Caco-2 (cell line): ENCODE measurements at regions not wholly inside any gene's neighbourhood (a gene's known extent, or its start where the extent isn't known, plus 50 kb on each side); places are given as distances from the start of the nearest gene placed in this dataset.

Experiments used
- BruUV-seq: library from RNA; stranded (reverse); fragments of 400-500 nt; replicated peaks from 2 replicates; lab custom pipeline; 2021; lab: Mats Ljungman, UMichigan
- CTCF ChIA-PET: fragments of 300-600 bp; sonication (Branson Sonifier 250); formaldehyde crosslinking; loops from one replicate; lab custom pipeline; 2022; ENCODE audit warnings: antibody characterized with exemption; lab: Charles Lee
- POLR2A ChIA-PET: fragments of 300-600 bp; sonication (Branson Sonifier 250); formaldehyde crosslinking; loops from one replicate; lab custom pipeline; 2022; ENCODE audit warnings: antibody characterized with exemption; lab: Charles Lee
- DNase-seq, 2 experiments: peaks; one replicate each; pipeline versions ENCODE4 v3.0.0 to v3.0.0-alpha.2; 2020 to 2022
- H3K27me3 ChIP-seq: replicated peaks from 2 replicates; pipeline ENCODE4 v1.6.0; 2011; ENCODE audit warnings: low read length; ENCODE audit not compliant: control insufficient read depth, insufficient read depth
- H3K36me3 ChIP-seq: 2 replicates; pipeline ENCODE4 v1.5.1; 2011; ENCODE audit warnings: low read length; ENCODE audit not compliant: control insufficient read depth, insufficient read depth
- H3K4me1 ChIP-seq: fragments of 250-450 bp; sonication (Bioruptor Pico); 2 replicates; pipeline ENCODE4 v1.5.1; 2020; ENCODE audit warnings: mild to moderate bottlenecking
- H3K4me3 ChIP-seq: 2 replicates; pipeline ENCODE4 v1.5.1; 2011; ENCODE audit warnings: low read depth, mild to moderate bottlenecking, control low read depth, low read length
- H3K9me3 ChIP-seq: fragments of 250-450 bp; sonication (Bioruptor Pico); 2 replicates; pipeline ENCODE4 v1.5.1; 2020; ENCODE audit warnings: mild to moderate bottlenecking, moderate library complexity
- H3K27ac Mint-ChIP-seq: one replicate; pipeline ENCODE4 v1.8.0; 2022; ENCODE audit warnings: mixed read lengths; ENCODE audit not compliant: unreplicated experiment
- H3K27me3 Mint-ChIP-seq: one replicate; pipeline ENCODE4 v1.8.0; 2022; ENCODE audit warnings: mixed read lengths; ENCODE audit not compliant: insufficient read depth, unreplicated experiment
- H3K36me3 Mint-ChIP-seq: one replicate; pipeline ENCODE4 v1.8.0; 2022; ENCODE audit warnings: mild to moderate bottlenecking, mixed read lengths; ENCODE audit not compliant: insufficient read depth, unreplicated experiment
- H3K4me1 Mint-ChIP-seq: one replicate; pipeline ENCODE4 v1.8.0; 2022; ENCODE audit warnings: low read depth, mixed read lengths; ENCODE audit not compliant: unreplicated experiment
- H3K4me3 Mint-ChIP-seq: one replicate; pipeline ENCODE4 v1.8.0; 2022; ENCODE audit warnings: mild to moderate bottlenecking, moderate library complexity, mixed read lengths; ENCODE audit not compliant: unreplicated experiment
- H3K9me3 Mint-ChIP-seq: one replicate; pipeline ENCODE4 v1.8.0; 2022; ENCODE audit warnings: mixed read lengths; ENCODE audit not compliant: unreplicated experiment
- intact Hi-C: fragments of 100-400 bp; cut with micrococcal nuclease; formaldehyde crosslinking; loops from one replicate; pipeline ENCODE4 v1.10.0; 2022; ENCODE audit not compliant: unreplicated experiment
- TF ChIP-seq, protein P1 (sequence below), 2 experiments: fragments of 200-600 bp in 1 of 2; IDR thresholded peaks; 1 replicate in 1 of 2; 2 replicates in 1 of 2; pipeline versions ENCODE4 v1.5.1 to v1.8.0; 2011 to 2022; ENCODE audit warnings: antibody characterized with exemption in 1 of 2, control low read depth in 1 of 2, inconsistent platforms in 1 of 2, low read depth in 1 of 2, low read length in 1 of 2, mild to moderate bottlenecking in 1 of 2, moderate library complexity in 1 of 2; ENCODE audit not compliant: insufficient read depth in 1 of 2, severe bottlenecking in 1 of 2, unreplicated experiment in 1 of 2

- no TSS peak for BruUV-seq
- intact Hi-C loops, result no loop called here
- Mint-ChIP-seq H3K27me3 (no peaks in the 10 kb centered on the region), H3K4me1 (no peaks in the 10 kb centered on the region), H3K36me3 (no peaks in the 10 kb centered on the region), H3K9me3 (no peaks in the 10 kb centered on the region), H3K4me3 (no peak overlapping the region), H3K27ac (no peak overlapping the region)
- Histone ChIP-seq H3K9me3 (no peaks in the 10 kb centered on the region), H3K4me3 (no peak overlapping the region), H3K27me3 (no peaks in the 10 kb centered on the region), H3K36me3 (no peaks in the 10 kb centered on the region), H3K4me1 (no peaks in the 10 kb centered on the region)
- no peak for DNase-seq
- TF ChIP-seq, protein P1, sequence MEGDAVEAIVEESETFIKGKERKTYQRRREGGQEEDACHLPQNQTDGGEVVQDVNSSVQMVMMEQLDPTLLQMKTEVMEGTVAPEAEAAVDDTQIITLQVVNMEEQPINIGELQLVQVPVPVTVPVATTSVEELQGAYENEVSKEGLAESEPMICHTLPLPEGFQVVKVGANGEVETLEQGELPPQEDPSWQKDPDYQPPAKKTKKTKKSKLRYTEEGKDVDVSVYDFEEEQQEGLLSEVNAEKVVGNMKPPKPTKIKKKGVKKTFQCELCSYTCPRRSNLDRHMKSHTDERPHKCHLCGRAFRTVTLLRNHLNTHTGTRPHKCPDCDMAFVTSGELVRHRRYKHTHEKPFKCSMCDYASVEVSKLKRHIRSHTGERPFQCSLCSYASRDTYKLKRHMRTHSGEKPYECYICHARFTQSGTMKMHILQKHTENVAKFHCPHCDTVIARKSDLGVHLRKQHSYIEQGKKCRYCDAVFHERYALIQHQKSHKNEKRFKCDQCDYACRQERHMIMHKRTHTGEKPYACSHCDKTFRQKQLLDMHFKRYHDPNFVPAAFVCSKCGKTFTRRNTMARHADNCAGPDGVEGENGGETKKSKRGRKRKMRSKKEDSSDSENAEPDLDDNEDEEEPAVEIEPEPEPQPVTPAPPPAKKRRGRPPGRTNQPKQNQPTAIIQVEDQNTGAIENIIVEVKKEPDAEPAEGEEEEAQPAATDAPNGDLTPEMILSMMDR (IDR thresholded peaks at IDR 0.05; ENCODE audit: insufficient read depth in 1 of 2, low read depth in 1 of 2, low read length in 1 of 2, severe bottlenecking in 1 of 2, unreplicated experiment in 1 of 2), result no peak
- CTCF ChIA-PET, result no interaction called here
- POLR2A ChIA-PET, result no interaction called here
These were observed 431.9 kb upstream of the FRG2C start for GRCh38 chr3:75232216-75232615.

DNA sequence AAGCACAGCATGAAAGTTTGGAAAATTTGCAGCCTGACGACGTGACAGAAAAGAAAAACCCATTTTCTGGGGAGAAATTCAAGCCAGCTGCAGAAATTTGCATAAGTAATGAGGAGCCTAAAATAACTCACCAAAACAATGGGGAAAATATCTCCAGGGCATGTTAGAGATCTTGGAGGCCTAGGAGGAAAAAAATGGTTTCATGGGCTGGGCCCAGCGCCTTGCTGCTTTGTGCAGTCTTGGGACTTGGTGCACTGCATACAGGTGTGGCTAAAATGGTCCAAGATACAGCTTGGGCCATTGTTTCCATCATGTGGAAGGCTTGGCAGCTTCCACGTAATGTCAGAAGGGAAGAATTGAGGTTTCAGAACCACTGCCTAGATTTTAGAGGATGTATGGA, 428.5 kb upstream of the FRG2C start:
- CTCF ChIA-PET, result no interaction called here
- Mint-ChIP-seq H3K36me3 (no peaks in the 10 kb centered on the region), H3K4me1 (no peaks in the 10 kb centered on the region), H3K9me3 (no peaks in the 10 kb centered on the region), H3K27ac (no peak overlapping the region), H3K27me3 (no peaks in the 10 kb centered on the region), H3K4me3 (no peak overlapping the region)
- Histone ChIP-seq H3K36me3 (no peaks in the 10 kb centered on the region), H3K4me3 (no peak overlapping the region), H3K4me1 (no peaks in the 10 kb centered on the region), H3K9me3 (no peaks in the 10 kb centered on the region), H3K27me3 (no peaks in the 10 kb centered on the region)
- intact Hi-C loops, result no loop called here
- POLR2A ChIA-PET, result no interaction called here
- TF ChIP-seq, protein P1 (IDR thresholded peaks at IDR 0.05; ENCODE audit: insufficient read depth in 1 of 2, low read depth in 1 of 2, low read length in 1 of 2, severe bottlenecking in 1 of 2, unreplicated experiment in 1 of 2), result no peak
- no TSS peak for BruUV-seq
- no peak for DNase-seq

DNA sequence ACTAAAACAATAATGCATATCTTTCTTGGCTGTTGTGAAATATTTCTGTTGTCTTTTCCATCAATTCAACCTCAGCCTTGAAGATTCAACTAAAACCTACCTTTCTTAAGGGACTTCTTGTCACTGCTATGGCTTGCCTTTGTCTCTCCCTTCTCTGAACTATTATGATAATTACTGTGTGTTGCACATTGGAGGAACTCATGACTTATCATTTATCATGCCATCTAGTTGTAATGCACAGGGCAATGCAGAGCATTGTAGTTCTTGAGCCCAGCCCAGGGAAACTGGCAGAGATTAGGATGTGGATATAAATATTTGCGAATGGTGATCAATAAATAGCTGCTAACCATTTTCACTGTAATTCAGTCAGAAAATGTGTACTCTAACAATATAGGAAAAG, 427.1 kb upstream of the FRG2C start:
- intact Hi-C loops, result no loop called here
- TF ChIP-seq, protein P1 (IDR thresholded peaks at IDR 0.05; ENCODE audit: insufficient read depth in 1 of 2, low read depth in 1 of 2, low read length in 1 of 2, severe bottlenecking in 1 of 2, unreplicated experiment in 1 of 2), result no peak
- BruUV-seq, result no TSS peak

More for the DNA sequence above, 427.1 kb upstream of the FRG2C start:
- H3K9me3 Mint-ChIP-seq, result no peaks in the 10 kb centered on the region
- no peak for DNase-seq
- no peak overlapping the region for H3K4me3 Mint-ChIP-seq
- Histone ChIP-seq H3K4me3 (no peak overlapping the region), H3K27me3 (no peaks in the 10 kb centered on the region), H3K36me3 (no peaks in the 10 kb centered on the region), H3K9me3 (no peaks in the 10 kb centered on the region), H3K4me1 (no peaks in the 10 kb centered on the region)
- H3K36me3 Mint-ChIP-seq, result no peaks in the 10 kb centered on the region
- CTCF ChIA-PET, result no interaction called here
- H3K27ac Mint-ChIP-seq, result no peak overlapping the region
- POLR2A ChIA-PET, result no interaction called here
- no peaks in the 10 kb centered on the region for H3K27me3 Mint-ChIP-seq
- H3K4me1 Mint-ChIP-seq, result no peaks in the 10 kb centered on the region
